GM21447 (cell line): ENCODE measurements at regions not wholly inside any gene's neighbourhood (a gene's known extent, or its start where the extent isn't known, plus 50 kb on each side); places are given as distances from the start of the nearest gene placed in this dataset.
A peak's percentile ranks its signal among the peaks of the same experiment; 100 is the strongest.
"Not testable (repeated sequence)": the region's sequence is repeated elsewhere in the genome, so short reads cannot be mapped to it uniquely, and the experiment has no call there.

Experiments
- ATAC-seq: cut with Tn5 transposase; IDR thresholded peaks from one replicate; pipeline ENCODE4 v1.9.1; 2021; ENCODE audit not compliant: unreplicated experiment

- no peak for ATAC-seq
These were observed 163.5 kb downstream of the MC4R start for GRCh38 chr18:60209042-60209441.

GRCh38 chr18:60202708-60203107 is 169.9 kb downstream of the MC4R start:
- ATAC-seq = no peak

DNA sequence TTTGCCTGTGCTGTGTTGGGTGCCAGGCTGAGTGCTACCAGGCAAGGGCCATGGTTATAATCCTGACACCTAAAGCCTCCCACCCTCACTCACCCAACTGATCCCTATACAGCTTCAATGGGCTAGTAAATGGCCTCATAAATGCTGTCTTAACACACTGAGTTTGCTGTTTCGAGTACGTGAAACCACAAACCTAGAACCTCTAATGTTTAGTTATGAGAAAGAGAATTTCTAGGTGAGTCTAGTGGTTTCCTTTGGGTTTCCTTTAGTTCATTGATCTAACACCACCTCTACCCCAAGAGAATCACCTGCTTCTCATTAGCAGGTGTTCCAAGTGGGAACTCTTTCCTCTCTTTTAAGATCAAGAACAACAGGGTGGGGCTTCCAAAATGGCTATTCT is 172.0 kb downstream of the MC4R start:
- no peak for ATAC-seq

DNA sequence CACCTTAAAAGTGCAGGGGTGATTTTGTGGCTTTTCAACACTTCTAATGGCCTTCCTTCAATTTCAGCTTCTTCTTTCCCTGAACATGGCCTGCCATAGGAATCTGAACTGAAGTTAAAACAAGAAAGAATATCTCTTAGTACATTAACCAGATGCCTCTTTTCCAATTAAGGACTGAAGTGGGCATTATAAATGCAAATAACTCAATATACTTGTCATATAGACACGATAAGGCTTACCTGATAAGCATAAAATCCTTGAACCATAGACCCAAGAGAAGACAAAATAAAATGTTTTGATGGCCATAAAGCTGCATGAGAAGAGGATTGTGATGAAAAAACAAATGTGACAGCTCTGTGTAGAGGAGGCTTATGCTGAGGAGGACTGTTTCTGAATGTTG is 173.1 kb downstream of the MC4R start:
- no peak for ATAC-seq

DNA sequence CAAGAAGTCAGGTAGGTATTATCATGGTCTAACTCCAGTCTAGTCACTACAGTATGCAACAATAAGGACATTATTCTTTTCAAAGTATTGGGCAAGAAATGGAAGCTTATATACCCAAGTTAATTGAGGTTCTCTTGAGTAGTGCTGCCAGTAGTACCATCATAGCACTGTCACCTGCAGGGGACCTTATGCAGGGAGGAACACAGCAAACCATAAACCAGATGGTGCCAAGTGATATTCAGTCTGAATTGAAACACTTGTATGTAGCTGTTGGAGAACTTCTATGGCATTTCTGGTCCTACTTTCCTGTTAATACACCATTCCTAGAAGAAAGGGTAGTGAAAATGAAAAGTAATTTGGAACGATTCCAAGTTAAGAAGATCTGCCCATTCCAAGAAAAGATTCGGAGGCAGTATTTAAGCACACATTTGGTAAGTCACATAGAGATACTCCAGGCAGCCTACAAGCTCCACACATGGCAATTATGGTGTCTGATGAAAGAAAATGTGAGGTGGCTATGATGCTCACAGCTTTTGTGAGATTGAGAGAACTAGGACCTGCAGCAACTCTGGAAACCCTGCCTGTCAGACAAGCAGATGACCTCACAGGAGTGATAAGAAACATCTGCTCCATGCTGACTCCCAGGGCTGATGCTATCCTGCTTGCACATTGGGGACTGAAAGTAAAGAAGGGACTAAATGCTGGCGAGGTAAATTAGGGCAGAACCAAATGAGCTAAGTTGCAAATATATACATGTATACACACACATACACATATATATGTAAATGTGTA is 174.7 kb downstream of the MC4R start:
- no peak for ATAC-seq

DNA sequence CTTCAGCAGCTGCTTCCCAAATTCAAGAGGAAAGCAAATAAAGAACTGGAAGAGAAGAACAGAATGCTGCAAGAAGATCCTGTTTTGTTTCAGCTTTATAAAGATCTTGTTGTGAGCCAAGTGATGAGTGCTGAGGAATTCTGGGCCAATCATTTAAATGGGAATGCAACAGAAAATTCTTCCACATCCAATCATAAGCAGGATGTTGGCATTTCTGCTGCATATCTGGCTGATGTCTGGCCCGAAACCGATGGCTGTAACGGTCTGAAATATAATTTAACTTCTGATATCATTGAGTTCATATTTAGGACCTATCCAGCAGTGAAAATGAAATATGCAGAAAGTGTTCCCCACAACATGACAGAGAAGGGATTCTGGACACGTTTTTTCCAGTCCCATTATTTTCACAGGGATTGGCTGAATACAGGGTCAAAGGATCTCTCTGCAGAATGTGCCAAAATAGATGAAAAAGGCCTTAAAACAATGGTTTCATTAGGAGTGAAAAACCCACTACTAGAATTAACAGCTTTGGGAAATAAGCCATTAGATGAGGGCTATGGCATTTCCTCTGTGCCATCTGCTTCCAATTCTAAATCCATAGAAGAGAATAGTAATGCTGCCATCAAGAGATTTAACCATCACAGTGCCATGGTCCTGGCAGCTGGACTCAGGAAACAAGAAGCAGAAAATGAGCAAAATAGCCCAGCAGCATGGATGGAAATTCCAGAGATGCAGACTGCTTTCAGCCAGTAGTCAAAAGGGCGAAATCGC is 175.6 kb downstream of the MC4R start:
- ATAC-seq = no peak

DNA sequence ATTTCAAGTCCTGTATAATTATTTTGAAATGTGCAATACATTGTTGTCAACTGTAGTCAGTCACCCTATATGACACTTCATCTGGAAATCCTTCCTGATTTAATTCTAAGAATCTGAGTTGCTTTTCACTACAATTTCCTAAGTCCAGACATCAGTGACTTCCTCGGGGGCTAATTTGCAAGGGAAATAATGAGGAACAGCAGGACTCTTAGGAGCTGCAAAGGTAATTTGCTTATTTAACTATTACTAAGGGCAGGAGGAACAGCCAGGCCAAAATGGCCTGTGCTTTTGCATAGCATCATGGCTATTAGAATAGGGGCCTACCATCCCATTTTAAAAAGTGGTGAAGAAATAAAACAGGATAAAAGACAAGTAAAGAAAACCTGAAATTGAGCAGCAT is 178.8 kb downstream of the MC4R start:
- ATAC-seq = no peak

DNA sequence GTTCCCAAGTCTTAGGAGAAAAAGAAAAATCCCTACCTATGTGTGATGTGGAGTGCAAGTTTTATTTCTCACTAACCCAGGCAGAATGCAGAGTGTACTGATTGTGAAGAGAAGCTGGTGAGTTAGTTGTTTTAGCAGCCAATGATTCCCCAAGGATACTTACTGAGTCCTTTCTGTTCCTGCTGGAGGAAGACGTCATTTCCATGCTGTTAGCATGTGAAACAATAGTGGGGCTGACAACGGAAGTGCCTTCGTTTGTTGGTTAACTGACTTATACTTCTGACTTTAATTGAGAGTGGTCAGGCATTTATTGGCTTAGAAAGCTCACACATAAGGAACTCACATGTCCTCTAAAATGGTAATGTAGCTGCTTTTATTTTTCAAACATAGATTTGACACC is 180.6 kb downstream of the MC4R start:
- ATAC-seq = no peak

DNA sequence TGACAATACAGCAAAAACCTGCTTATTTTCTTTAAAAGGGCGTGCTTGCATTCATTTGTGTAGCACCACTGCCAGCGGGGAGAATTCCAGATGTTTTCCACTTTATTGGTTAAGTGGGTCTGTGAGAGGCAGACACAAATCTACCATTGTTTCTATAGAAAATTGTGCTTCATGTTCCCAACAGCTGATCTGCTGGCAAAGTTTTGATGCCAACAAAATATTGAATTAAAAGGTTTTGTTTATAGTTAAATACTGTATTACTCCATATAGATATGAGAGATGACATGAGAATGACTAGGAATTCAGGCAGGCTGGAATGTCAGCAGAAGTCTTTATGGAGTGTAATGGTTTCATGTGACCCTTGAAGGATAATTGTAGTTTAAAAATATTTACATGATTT is 182.7 kb downstream of the MC4R start:
- ATAC-seq = no peak

DNA sequence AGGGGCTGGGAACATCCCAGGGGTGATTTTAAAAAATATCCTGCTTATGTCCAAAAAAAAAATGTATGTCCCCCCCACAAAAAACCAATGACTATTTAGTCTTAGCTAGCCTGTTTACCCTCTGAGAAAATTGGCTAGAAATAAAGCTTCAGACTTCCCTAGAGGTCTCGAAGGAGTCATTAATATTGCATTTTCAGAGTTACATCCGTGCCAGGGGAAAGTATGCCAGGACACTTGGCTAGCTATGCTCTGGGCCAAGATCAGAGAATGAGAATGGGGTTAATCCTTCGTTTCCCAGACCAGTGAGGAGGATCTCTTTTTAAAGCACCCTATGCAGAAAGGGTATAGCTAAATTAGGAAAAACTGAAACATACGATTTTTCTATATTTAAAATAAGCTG is 183.6 kb downstream of the MC4R start:
- no peak for ATAC-seq

- no peak for ATAC-seq
These were observed 190.4 kb downstream of the MC4R start for GRCh38 chr18:60182223-60182622.

GRCh38 chr18:60180671-60181070 is 191.9 kb downstream of the MC4R start:
- ATAC-seq = no peak

DNA sequence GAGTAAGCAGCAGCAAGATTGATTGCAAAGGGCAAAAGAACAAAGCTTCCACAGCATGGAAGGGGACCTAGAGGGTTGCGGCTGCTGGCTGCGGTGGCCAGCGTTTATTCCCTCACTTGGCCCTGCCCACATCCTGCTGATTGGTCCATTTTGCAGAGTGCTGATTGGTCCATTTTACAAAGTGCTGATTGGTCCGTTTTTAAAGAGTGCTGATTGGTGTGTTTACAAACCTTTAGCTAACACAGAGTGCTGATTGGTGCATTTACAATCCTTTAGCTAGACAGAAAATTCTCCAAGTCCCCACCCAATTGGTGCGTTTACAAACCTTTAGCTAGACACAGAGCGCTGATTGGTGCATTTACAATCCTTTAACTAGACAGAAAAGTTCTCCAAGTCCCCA is 194.4 kb downstream of the MC4R start:
- not testable (repeated sequence) for ATAC-seq

DNA sequence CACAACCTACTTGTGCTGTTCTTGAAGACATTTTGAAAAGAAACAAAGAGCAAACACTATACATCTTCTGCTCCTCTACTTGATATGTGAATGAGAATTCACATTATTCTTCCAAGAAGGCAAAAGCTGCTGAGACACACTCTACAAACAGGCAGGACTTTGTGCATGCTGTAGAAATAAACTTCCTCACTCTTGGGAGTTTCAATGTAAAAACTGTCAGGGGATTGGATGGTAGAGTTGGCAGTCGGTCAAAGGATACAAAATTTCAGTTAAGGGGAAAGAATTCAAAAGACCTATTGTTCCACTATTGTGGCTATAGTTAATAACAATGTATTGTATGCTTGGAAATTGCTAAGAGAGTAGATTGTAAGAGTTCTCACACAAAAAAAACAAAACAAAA is 196.3 kb downstream of the MC4R start:
- no peak for ATAC-seq

DNA sequence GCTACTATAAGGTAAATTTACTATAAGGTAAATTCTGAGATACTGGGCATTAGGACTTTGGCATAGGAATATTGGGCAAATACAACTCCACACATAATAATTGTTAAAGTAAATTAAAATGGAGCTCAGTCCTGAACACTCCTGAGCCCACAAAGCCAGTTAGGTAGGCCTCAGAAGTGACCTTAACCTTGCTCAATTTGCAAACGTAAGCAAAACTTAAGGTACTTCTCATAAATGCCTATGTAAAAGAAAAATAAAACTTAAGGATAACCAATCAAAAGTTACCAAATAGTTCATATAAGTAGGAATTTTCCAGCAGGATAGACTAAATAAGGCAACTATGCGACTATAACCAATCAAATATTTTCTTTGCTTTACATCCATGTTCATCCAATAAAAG is 197.7 kb downstream of the MC4R start:
- ATAC-seq = no peak

- no peak for ATAC-seq
These were observed 200.5 kb downstream of the MC4R start for GRCh38 chr18:60172030-60172429.

DNA sequence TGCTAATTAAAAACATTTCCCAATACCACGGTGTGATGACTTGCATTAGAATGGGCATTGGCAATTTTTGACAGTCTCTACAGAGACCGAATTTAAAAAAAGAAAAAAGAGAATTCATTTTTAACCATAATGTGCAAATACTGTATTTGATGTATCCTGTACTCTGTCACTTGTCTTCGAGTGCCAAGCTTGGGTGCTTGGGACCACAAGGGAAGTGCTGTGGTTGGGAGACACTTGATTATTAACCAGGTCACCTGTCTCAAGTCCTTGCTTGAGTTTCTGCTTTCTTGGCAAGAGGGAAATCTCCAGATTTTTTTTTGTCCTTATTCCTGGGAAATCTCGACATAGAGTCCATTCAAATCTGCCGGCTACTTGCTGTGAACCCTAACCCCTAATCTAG is 209.0 kb downstream of the MC4R start:
- peak; percentile 93 for ATAC-seq

GRCh38 chr18:60162388-60162787 is 210.2 kb downstream of the MC4R start:
- ATAC-seq = no peak

GRCh38 chr18:60157810-60158209 is 214.8 kb downstream of the MC4R start:
- no peak for ATAC-seq

- ATAC-seq = no peak
These were observed 219.2 kb downstream of the MC4R start for GRCh38 chr18:60153376-60153775.

- ATAC-seq = no peak
These were observed 223.3 kb downstream of the MC4R start for GRCh38 chr18:60149316-60149715.

- ATAC-seq = no peak
These were observed 225.3 kb downstream of the MC4R start for GRCh38 chr18:60147323-60147722.
